ENCODE measurements at regions not wholly inside any gene's neighbourhood (a gene's known extent, or its start where the extent isn't known, plus 50 kb on each side); places are given as distances from the start of the nearest gene placed in this dataset.

- ATAC-seq = no peak
- no peaks in the 10 kb centered on the region for H3K4me1 ChIP-seq (ENCODE audit: control insufficient read depth, insufficient read depth, low read length)
- no peak overlapping the region for H3K4me3 Mint-ChIP-seq
- H3K27ac ChIP-seq (ENCODE audit: low read length) = no peak overlapping the region
- no peaks in the 10 kb centered on the region for H3K36me3 ChIP-seq (ENCODE audit: control insufficient read depth, insufficient read depth, low read length)
- no peak overlapping the region for H3K4me3 ChIP-seq (ENCODE audit: low read length)
- H3K9me3 Mint-ChIP-seq = no peaks in the 10 kb centered on the region
- no peaks in the 10 kb centered on the region for H3K27me3 Mint-ChIP-seq (ENCODE audit: low read depth in 2 of 2)
- TF ChIP-seq, protein P1, sequence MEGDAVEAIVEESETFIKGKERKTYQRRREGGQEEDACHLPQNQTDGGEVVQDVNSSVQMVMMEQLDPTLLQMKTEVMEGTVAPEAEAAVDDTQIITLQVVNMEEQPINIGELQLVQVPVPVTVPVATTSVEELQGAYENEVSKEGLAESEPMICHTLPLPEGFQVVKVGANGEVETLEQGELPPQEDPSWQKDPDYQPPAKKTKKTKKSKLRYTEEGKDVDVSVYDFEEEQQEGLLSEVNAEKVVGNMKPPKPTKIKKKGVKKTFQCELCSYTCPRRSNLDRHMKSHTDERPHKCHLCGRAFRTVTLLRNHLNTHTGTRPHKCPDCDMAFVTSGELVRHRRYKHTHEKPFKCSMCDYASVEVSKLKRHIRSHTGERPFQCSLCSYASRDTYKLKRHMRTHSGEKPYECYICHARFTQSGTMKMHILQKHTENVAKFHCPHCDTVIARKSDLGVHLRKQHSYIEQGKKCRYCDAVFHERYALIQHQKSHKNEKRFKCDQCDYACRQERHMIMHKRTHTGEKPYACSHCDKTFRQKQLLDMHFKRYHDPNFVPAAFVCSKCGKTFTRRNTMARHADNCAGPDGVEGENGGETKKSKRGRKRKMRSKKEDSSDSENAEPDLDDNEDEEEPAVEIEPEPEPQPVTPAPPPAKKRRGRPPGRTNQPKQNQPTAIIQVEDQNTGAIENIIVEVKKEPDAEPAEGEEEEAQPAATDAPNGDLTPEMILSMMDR (IDR thresholded peaks at IDR 0.05) = no peak
- no peak overlapping the region for H3K27ac Mint-ChIP-seq
- H3K4me1 Mint-ChIP-seq = no peaks in the 10 kb centered on the region
- H3K27me3 ChIP-seq (ENCODE audit: control insufficient read depth, insufficient read depth, low read length) = no peaks in the 10 kb centered on the region
- intact Hi-C loops (cut with micrococcal nuclease) = no loop called here
- no peak for DNase-seq
- 89% methylated on average over 1 of the region's 3 CpGs for WGBS (ENCODE audit: insufficient coverage)
- H3K36me3 Mint-ChIP-seq = no peaks in the 10 kb centered on the region
- no peaks in the 10 kb centered on the region for H3K9me3 ChIP-seq (ENCODE audit: control insufficient read depth, insufficient read depth, low read length)
Observed at GRCh38 chr6:21886542-21887151, 293.1 kb downstream of the SOX4 start.

GRCh38 chr6:21887231-21888185 lies 294.0 kb downstream of the SOX4 start:
- Histone ChIP-seq H3K27me3 (ENCODE audit: control insufficient read depth, insufficient read depth, low read length) (no peaks in the 10 kb centered on the region), H3K4me1 (ENCODE audit: control insufficient read depth, insufficient read depth, low read length) (no peaks in the 10 kb centered on the region), H3K27ac (ENCODE audit: low read length) (no peak overlapping the region), H3K9me3 (ENCODE audit: control insufficient read depth, insufficient read depth, low read length) (no peaks in the 10 kb centered on the region), H3K4me3 (ENCODE audit: low read length) (no peak overlapping the region), H3K36me3 (ENCODE audit: control insufficient read depth, insufficient read depth, low read length) (no peaks in the 10 kb centered on the region)
- H3K4me3 Mint-ChIP-seq = no peak overlapping the region
- 85% methylated on average over 14 of the region's 15 CpGs for WGBS (ENCODE audit: insufficient coverage)
- H3K4me1 Mint-ChIP-seq = no peaks in the 10 kb centered on the region
- H3K27ac Mint-ChIP-seq = no peak overlapping the region
- DNase-seq = no peak
- no peaks in the 10 kb centered on the region for H3K36me3 Mint-ChIP-seq
- intact Hi-C loops (cut with micrococcal nuclease) = no loop called here
- no peaks in the 10 kb centered on the region for H3K9me3 Mint-ChIP-seq
- no peak for ATAC-seq
- no peaks in the 10 kb centered on the region for H3K27me3 Mint-ChIP-seq (ENCODE audit: low read depth in 2 of 2)
- TF ChIP-seq, protein P1 (IDR thresholded peaks at IDR 0.05) = no peak

DNA sequence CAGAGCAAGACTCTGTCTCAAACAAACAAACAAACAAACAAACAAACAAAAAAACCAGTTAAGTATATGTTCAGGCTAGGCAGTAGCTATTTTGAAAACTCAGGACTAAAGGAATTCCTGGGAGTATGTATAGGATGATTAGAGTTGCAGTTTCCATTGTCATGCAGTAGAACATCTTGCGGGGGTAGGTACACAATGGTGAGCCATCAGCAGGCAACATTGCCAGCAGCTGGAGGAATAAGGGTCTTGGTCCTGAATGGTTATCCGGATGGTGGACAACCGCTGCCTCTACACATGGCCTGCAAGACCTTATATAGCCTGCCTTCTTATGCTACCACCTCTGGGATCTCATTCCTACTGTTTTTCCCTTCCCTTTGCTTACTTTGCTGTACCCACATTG lies 297.5 kb downstream of the SOX4 start:
- Histone ChIP-seq H3K4me1 (ENCODE audit: control insufficient read depth, insufficient read depth, low read length) (no peaks in the 10 kb centered on the region), H3K36me3 (ENCODE audit: control insufficient read depth, insufficient read depth, low read length) (no peaks in the 10 kb centered on the region), H3K4me3 (ENCODE audit: low read length) (no peak overlapping the region), H3K27ac (ENCODE audit: low read length) (no peak overlapping the region), H3K9me3 (ENCODE audit: control insufficient read depth, insufficient read depth, low read length) (no peaks in the 10 kb centered on the region), H3K27me3 (ENCODE audit: control insufficient read depth, insufficient read depth, low read length) (no peaks in the 10 kb centered on the region)
- peaks cover 0 to 3% of the 10 kb centered on the region in 2 donors for H3K27me3 Mint-ChIP-seq (ENCODE audit: low read depth in 2 of 2)
- no peak for ATAC-seq
- no peak overlapping the region for H3K4me3 Mint-ChIP-seq
- 100% methylated on average over 3 of the region's 3 CpGs for WGBS (ENCODE audit: insufficient coverage)
- TF ChIP-seq, protein P1 (IDR thresholded peaks at IDR 0.05) = no peak
- intact Hi-C loops (cut with micrococcal nuclease) = no loop called here
- H3K4me1 Mint-ChIP-seq = no peaks in the 10 kb centered on the region
- no peak overlapping the region for H3K27ac Mint-ChIP-seq
- H3K9me3 Mint-ChIP-seq = no peaks in the 10 kb centered on the region
- no peaks in the 10 kb centered on the region for H3K36me3 Mint-ChIP-seq
- no peak for DNase-seq
